ENCODE measurements at regions not wholly inside any gene's neighbourhood (a gene's known extent, or its start where the extent isn't known, plus 50 kb on each side); places are given as distances from the start of the nearest gene placed in this dataset.
"Not testable (repeated sequence)": the region's sequence is repeated elsewhere in the genome, so short reads cannot be mapped to it uniquely, and the experiment has no call there.

DNA sequence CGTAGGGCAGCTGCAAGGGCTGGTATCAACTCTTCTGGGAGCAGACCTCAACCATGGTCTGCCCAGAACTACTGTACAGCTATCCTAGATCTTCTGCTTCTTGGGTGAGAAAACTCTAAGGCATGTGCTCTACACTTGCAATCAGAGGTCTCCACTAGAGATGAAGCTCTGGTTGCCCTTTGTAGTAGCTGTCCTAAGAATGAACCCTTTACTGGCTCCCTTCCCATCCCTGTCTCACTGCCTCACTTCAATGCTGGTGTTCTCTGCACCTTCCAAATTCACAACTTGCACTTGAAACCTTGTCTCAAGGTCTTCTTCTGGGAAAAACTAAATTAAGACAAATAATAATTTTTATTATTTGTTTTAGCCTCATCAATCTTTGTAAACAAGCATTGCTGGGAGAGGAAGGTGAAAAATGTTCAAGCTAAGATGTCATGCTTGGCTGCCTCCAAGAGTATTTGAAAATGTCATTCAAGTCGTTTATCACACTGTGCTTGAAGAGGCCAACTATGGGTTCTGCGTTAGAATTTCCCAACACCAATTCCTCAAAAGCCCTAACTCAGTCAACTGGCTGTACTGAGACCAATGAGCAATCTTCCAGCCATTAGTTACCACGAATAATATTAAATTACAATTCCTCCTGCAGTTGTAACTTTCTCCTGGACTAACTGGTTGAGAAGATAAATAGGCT lies 216.9 kb upstream of the ADRA1D start:
- intact Hi-C loops (cut with DNase I; ENCODE audit: low total_unique reads): no loop called here
- no peak for DNase-seq (ENCODE audit: low spot score in 2 of 2)
- WGBS, 2 donors: 53% methylated on average over 4 of the region's 4 CpGs
- TF ChIP-seq POLR2A (IDR thresholded peaks at IDR 0.05): no peak
- TF ChIP-seq, protein P1, sequence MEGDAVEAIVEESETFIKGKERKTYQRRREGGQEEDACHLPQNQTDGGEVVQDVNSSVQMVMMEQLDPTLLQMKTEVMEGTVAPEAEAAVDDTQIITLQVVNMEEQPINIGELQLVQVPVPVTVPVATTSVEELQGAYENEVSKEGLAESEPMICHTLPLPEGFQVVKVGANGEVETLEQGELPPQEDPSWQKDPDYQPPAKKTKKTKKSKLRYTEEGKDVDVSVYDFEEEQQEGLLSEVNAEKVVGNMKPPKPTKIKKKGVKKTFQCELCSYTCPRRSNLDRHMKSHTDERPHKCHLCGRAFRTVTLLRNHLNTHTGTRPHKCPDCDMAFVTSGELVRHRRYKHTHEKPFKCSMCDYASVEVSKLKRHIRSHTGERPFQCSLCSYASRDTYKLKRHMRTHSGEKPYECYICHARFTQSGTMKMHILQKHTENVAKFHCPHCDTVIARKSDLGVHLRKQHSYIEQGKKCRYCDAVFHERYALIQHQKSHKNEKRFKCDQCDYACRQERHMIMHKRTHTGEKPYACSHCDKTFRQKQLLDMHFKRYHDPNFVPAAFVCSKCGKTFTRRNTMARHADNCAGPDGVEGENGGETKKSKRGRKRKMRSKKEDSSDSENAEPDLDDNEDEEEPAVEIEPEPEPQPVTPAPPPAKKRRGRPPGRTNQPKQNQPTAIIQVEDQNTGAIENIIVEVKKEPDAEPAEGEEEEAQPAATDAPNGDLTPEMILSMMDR (IDR thresholded peaks at IDR 0.05): no peak
- no peak overlapping the region for H3K4me3 ChIP-seq (ENCODE audit: low read depth, poor library complexity, severe bottlenecking)

- no peak for DNase-seq (ENCODE audit: low spot score in 2 of 2)
- 66 to 76% methylated on average over 1 of the region's 1 CpG for WGBS, 2 donors
- no peak overlapping the region for H3K4me3 ChIP-seq (ENCODE audit: low read depth, poor library complexity, severe bottlenecking)
- no peak for TF ChIP-seq POLR2A (IDR thresholded peaks at IDR 0.05)
- TF ChIP-seq, protein P1 (IDR thresholded peaks at IDR 0.05): no peak
- intact Hi-C loops (cut with DNase I; ENCODE audit: low total_unique reads): no loop called here
Observed at GRCh38 chr20:4465212-4465611, 216.1 kb upstream of the ADRA1D start.

- DNase-seq (ENCODE audit: low spot score in 2 of 2); H3K4me3 ChIP-seq (ENCODE audit: low read depth, poor library complexity, severe bottlenecking); intact Hi-C loops (cut with DNase I; ENCODE audit: low total_unique reads): not testable (repeated sequence)
- 55 to 75% methylated on average over 1 of the region's 1 CpG for WGBS, 2 donors
Observed at GRCh38 chr20:4462801-4463200, 213.7 kb upstream of the ADRA1D start.

DNA sequence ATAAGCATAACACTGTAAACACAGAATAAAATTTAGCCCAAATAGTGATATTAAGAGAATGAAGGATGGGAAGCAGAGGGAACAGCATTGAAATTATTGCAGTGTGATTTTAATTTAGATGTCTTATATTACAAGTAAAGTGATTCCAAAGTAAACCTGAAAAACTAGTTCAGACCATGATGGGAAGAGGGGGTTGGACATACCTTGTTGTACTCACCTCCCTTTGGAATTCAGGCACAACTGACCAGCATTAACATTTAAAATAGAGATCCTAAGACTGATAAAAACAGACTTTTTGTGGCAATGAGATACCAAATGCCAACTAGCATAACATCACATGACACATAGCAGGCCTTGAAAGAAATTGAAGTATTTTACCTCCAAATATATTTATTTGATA lies 210.0 kb upstream of the ADRA1D start:
- no peak for DNase-seq (ENCODE audit: low spot score in 2 of 2)
- intact Hi-C loops (cut with DNase I; ENCODE audit: low total_unique reads): no loop called here
- no peak for TF ChIP-seq POLR2A (IDR thresholded peaks at IDR 0.05)
- TF ChIP-seq, protein P1 (IDR thresholded peaks at IDR 0.05): no peak
- no peak overlapping the region for H3K4me3 ChIP-seq (ENCODE audit: low read depth, poor library complexity, severe bottlenecking)

DNA sequence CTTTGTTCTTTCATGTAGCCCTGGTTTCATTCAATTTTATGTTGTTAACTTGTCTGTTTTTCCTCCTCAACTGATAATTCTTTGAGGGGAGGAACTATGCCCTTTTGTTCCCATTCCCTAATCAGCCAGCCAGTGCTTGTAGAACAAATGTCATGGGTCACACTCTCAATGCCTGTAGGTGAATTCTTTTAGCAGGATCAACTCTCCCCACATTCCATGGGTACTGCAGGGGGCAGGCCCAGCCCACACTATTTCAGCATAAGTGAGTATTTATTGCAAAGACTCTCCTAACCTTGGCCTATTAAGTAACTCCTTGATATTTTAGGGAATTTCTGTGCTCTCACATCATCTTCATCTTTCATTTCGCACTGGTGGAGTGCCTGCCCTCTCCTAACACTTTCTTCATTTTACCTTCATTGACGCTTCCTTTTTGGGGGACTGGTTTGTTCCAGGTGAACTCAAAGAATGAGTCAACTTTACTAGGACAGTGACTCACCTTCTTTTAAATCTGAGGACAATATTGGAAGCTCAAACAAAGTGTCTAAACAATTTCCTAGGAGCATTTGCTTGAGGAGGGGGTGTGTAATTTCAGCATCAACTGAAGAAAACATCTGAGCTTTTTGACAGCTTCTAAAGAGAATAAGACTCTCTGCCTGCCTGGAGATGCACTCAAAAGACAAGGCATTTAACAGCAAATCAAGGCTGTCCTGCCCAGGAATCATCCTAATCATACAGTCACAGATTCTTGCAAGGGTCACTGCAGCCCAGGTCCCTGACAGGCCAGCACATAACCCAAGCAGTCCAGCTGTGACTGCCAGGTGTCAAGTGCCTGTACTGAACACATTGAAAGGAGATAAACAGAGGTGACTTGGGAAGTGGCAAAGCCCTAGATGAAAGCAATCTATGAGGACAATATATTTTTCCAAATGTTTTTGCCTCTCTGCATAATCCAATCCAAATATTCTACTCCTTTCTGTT lies 208.8 kb upstream of the ADRA1D start:
- no peak for TF ChIP-seq POLR2A (IDR thresholded peaks at IDR 0.05)
- intact Hi-C loops (cut with DNase I; ENCODE audit: low total_unique reads): no loop called here
- DNase-seq (ENCODE audit: low spot score in 2 of 2): no peak
- no peak overlapping the region for H3K4me3 ChIP-seq (ENCODE audit: low read depth, poor library complexity, severe bottlenecking)
- WGBS, 2 donors: 88 to 93% methylated on average over 2 of the region's 2 CpGs

DNA sequence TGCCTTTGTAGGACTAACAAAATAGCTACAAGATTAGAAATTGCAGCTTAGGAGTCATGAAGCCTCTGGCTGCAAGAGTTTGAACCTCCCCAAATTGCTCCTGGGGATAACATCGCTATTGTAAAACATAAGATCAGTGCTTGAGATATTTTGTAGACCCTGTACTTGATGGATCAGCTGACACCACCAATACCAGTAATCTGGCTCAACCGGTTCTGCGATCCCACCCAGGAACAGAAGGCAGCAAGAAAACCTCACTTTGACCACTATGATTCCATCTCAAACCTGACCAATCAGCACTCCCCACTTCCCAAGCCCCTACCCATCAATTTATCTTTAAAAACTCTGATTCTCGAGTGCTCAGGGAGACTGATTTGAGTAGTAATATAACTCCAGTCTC lies 206.9 kb upstream of the ADRA1D start:
- no peak for DNase-seq (ENCODE audit: low spot score in 2 of 2)
- intact Hi-C loops (cut with DNase I; ENCODE audit: low total_unique reads): no loop called here
- WGBS, 2 donors: 66 to 74% methylated on average over 4 of the region's 4 CpGs
- no peak overlapping the region for H3K4me3 ChIP-seq (ENCODE audit: low read depth, poor library complexity, severe bottlenecking)
- TF ChIP-seq, protein P1 (IDR thresholded peaks at IDR 0.05): no peak
- TF ChIP-seq POLR2A (IDR thresholded peaks at IDR 0.05): no peak

Data from lower leg skin (tissue), 4 donors.